Stimulated activated naive CD4-positive, alpha-beta T cell treated with Interleukin-2 at 50 U/mL for 16 hours (primary cell): ENCODE measurements at regions not wholly inside any gene's neighbourhood (a gene's known extent, or its start where the extent isn't known, plus 50 kb on each side); places are given as distances from the start of the nearest gene placed in this dataset.

Experiments
- DNase-seq: peaks from one replicate; lab custom pipeline; 2025; lab: John Stamatoyannopoulos, UW

DNA sequence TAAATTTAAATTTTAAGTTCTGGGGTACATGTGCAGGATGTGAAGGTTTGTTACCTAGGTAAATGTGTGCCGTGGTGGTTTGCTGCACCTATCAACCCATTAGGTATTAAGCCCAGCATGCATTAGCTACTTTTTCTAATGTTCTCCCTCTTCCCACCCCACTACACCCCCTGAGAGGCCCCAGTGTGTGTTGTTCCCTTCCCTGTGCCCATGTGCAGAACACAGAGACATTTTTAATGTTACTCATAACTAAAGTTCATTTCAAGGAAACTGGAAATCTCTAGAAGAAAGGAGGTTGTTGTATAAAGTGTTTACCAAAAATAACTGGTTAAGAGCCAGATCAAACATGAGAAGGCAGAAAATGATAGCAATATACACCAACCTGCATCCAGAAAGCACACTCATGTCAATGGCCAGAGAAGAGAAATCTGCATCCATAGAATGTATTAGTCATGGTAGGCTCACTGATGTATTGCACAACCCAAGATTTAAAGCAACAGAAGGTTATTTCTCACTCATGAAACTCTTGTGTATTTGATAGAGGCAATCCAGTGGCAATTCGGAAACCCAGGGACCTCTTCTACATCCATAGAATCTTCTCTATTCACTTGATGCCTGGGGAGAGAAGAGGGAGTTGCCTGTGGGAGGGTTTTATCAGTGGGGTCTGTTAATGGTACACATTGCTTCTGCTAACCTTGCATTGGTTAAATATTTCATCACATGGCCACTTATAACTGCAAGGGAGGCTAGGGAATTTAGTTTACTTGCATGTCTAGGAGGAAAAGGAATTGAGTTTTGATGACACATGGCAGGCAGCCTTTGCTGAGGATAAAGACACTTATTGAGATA lies 321.9 kb upstream of the RASGRP1 start:
- DNase-seq, result no peak

DNA sequence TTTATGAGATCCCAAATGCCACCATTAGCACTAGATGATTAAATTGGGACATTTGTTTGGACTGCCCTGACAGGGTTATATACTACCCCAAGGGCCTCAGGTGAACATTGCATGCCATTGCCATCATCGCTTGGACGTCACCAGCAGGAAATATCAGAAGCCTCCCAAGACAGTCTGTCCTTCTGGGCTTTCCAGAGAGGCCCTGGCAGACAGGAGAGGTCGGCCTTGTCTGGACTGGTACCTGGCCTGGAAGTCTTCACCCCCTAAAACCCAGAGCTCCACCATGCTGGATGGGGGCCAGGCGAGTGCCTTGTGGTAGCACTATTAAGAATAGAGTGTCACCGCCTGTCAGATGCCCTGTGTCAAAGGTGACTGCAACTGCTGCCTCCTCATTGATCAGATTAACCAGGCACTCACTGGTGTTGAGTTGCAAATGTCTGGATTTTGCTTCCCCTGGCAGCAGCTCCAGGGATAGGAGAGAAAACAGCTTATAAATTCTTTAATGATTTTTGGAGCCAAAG lies 324.1 kb upstream of the RASGRP1 start:
- no peak for DNase-seq

DNA sequence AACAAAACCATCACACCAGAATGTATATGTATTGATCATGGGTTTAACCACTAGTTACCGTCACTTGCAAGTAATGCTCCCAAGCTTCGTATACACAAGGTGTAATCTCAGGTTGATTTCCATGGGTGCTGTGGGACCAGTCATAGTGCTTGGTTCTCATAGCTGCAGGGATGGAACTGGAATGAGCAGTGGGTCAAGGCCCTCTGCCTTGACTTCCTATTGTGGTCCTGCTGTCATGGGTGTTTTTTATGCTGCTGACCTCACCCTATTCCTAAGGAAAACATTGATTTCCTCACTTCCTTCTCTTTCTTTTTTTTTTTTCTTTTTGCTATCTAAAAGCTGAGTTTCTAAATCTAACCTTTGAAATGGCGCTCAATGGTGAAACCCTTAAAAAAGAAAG lies 325.6 kb upstream of the RASGRP1 start:
- no peak for DNase-seq

DNA sequence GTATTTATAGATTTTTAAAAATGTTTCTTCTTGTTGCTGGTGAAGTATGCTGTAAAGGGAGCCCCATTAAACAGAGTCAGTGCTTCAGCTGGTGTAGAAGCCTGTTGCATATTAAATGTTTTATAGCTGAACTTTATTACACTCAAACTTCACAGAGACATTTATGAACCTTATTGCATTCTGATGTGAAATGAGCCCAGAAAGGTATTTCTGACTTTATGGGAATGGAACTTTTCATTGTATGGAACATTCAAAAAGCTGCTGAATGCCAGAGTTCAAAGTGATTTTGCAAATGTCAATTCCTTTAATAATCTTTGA lies 329.3 kb upstream of the RASGRP1 start:
- no peak for DNase-seq

DNA sequence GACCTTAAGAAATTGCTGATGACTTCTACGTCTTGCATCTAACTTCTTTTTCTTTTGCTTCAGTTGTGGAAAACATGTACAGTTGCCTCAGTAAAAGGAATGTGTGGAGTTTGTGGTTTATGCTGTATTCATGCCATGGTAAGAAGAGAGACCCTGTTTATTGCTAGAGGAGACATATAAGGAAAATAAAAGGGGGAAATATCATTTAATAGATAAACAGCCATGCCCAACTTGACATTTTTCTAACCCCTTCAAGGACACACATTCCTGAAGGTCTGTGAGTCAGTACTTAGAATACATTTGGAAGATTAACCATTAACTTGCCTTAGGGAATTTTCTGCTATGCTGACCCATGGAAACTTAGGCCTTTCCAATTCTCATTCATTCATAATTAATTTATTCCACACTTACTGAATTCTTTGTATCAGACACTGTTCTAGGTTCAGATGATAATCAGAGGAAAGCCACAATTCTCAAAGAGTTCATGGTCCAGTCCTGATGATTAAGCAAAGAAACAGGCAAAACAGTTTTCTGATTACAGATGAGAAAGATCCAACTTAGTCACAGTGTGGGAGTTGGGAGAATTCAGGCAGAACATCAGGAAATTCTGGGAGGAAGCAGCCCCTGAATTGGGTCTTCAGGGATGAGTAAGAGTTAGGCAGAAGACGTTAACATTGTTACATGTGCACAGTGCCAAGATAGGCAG lies 329.8 kb upstream of the RASGRP1 start:
- DNase-seq, result no peak

DNA sequence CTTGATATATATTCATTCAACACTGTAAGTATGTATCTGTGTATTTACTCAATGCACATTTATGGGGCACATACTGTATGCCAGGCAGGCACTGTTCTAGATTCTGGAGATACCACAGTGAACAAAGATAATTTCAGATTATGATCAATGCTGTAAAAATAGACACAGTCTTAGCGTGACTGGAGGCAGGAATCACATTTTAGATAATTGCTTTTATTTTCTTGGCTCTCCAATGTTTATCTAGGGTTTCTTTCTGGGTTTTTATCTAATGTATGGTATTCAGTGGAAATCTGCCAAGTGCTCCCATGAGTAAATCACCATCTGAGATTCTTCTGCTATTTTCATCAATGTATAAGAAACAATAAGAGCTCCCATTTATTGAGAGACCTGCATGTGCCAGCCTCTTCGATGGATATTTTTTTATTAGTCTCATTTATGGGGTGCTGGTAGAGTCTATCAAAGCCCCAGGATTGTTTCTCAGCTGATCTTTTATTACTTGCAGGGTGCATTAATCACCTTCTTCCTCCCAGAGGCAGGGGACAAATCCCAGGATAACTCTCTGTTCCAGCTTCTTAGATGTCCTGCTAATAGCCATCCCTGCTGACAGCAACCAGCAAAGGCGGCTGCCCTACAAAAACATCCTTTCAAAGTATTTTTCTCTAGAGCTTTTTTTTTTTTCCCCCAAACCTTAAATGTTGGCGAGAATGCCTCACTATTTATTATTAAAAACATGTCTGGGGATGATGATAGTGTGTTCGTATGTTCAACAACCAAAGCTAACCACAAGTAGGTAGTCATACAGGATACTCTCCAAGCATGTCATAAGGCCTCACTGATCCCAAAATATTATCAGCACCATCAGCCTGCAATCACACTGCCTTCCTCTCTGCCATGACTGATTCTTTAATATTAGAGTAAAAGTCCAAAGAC lies 331.0 kb upstream of the RASGRP1 start:
- no peak for DNase-seq

DNA sequence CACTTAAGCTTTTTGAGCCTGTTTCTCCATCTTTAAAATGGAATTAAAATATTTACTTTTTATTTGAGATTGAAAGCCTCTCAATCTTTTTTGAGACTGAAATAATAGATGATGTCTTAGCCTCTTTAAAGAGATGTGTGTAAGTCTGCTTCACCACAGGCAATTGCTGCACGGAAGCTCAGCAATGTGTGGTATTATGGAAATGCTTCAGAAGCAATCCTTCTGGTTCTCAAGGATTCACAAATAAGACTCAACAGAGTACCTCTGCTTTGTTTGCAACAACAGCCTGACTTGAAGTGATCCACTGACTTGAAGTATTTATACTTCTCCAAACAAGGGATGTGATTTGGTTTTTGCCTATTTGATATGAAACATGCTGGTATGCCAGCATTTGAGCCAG lies 332.0 kb upstream of the RASGRP1 start:
- DNase-seq, result no peak

DNA sequence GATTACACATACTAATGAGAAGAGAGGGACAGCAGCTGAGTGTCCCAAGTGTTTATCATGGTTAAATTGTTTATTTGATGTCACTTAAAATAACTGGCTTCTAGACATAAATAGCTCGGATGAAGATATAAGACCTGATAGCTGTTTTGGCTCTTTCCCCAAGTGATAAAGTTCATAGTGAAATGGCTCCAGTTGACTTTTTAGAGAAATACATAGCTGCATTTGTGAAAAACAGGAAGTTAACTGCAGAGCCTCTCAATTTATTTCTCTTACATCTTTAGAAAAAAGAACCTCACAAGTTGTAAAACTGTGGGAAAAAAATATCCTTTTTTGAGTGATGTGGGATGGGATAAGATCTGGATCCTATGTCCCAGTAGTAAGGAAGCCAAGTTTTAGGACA lies 332.9 kb upstream of the RASGRP1 start:
- DNase-seq, result no peak

DNA sequence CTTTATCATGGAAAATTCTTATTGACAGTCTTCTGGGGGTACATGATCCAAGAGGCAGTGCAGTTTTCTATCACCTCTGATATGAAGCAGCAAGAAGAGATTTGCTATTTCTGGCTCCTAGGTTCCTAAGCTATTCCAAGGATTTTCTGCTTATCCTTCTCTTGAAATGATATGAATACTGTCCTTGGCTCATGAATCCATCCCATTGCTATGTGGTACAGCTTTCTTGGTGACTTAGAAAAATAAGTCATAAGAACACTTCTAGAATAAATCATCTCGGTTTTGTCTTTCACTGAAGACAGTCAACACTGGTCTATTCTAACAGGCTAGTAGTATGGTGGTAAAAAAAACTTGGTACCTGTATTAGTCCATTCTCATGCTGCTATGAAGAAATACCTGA lies 333.6 kb upstream of the RASGRP1 start:
- no peak for DNase-seq

DNA sequence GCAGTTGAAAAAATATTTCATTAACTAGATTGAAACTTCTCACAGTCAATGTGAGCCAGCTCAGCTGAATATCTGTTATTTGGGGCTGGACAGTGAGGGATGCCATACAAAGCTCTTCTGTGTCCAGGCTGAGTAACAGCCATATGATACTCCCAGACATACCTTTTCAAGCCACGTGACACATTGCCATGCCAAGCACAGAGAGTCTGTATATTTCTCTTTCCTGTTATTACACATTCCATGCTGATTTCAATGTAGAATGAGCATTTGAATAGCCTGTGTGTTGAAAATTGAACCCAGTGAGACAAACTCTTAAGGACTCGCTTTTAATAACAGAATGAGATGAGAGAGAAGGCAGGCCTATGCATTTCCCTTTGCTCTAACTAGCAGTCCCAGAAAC lies 334.7 kb upstream of the RASGRP1 start:
- DNase-seq, result no peak

DNA sequence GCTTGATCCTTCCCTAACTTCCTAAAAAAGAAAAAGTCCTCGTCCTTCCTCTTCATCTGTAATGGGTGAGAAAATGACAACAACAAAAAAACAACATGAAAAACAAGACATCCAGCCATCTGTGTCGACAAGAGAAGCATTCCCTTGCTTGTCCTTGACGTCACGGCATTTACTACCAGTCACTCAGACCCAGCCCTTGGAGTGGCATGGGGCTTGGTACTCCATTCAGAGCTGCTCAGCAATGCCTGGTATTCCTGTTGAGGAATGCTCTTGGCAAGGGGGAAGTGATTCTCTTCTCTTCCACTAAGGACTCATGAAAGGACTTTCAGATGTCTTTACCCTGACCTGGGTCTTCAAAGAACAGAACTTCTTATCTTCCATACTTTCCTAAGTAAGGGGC lies 339.7 kb upstream of the RASGRP1 start:
- no peak for DNase-seq

DNA sequence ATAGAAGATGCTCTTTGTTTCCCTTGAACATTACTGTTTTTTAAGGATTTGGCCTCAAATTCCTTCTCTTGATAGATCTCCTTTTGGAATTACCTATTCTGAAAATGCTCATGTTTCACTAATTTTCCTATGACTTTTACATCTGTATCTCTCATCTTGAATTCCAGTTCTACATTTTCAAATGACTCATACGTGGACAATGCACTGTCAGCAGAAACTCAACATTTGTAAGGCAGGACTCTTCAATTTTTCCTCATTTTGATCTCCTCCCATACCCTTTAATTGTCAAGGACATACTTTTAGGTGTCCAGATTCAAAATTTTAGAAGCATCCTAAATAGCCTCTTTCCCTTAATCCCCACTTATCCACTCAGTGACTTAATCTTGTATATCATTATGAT lies 341.0 kb upstream of the RASGRP1 start:
- no peak for DNase-seq

DNA sequence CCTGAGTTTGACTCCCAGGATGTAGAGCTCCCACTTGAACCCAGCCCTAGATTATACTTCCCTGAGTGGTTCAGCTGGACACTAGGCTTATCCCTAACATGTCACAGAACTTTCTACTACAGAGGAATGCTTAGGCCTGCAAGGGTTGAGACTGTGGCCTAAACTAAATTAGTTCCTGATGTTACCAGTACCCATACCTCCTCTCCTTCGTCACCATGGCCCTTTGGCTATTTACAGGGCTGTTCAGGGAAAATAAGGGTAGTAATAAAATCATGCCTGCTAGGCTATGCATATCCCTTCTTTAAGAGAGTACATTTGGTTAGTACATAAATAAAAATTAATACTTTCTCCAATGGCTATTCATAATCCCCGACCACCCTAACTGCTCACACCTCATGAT lies 356.4 kb upstream of the RASGRP1 start:
- no peak for DNase-seq

DNA sequence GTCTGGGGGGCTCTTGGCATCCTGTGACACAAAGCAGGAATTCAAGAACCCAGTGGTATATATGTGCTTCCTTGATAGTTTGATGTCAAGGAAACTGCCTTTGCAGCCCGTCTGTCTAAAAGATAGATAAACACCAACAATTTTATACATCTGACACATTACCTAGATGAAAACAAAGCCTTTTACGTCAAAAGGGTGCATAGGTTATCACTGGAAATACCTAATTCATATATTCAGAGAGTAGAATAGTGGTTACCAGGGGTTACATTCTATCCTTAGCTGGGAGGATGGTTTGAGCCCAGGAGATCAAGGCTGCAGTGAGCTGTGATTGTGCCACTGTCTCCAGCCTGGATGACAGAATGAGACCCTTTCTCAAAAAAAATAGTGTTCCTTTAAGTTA lies 356.9 kb upstream of the RASGRP1 start:
- DNase-seq, result no peak

DNA sequence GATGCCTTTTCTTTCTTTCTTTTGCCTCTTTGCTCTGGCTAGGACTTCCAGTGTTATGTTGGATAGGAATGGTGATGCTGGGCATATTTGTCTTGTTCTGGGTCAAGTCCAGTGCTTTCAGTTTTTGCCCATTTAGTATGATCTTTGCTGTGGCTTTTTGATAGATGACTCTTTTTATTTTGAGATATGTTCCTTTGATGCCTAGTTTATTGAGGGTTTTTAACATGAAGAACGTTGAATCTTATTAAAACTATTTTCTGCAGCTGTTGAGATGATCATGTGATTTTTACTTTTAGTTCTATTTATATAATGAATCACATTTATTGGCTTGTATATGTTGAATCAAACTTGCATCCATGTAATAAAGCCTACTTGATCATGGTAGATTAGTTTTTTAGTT lies 363.8 kb upstream of the RASGRP1 start:
- DNase-seq, result no peak

DNA sequence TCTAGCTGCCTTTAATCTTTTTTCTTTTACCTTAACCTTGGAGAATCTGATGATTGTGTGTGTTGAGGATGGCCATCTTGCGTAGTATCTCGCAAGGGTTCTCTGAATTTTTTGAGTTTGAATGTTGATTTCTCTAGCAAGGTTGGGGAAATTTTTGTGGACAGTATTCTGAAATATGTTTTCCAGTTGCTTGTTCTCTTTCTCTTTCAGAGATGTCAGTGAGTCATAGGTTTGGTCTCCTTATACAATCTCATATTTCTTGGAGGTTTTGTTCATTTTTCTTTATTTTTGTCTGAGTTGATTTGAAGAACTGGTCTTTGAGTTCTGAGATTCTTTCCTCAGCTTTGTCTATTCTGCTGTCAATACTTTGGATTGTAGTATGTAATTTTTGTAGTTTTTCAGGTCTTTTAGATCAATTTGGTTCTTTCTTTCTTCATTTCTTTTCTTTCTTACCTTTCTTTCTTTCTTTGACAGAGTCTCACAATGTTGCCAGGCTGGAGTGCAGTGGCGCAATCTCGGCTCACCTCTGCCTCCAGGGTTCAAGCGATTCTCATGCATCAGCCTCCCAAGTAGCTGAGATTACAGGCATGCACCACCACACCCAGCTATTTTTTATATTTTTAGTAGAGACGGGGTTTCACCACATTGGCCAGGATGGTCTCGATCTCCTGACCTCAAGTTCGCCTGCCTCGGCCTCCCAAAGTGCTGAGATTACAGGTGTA lies 366.4 kb upstream of the RASGRP1 start:
- DNase-seq, result no peak

DNA sequence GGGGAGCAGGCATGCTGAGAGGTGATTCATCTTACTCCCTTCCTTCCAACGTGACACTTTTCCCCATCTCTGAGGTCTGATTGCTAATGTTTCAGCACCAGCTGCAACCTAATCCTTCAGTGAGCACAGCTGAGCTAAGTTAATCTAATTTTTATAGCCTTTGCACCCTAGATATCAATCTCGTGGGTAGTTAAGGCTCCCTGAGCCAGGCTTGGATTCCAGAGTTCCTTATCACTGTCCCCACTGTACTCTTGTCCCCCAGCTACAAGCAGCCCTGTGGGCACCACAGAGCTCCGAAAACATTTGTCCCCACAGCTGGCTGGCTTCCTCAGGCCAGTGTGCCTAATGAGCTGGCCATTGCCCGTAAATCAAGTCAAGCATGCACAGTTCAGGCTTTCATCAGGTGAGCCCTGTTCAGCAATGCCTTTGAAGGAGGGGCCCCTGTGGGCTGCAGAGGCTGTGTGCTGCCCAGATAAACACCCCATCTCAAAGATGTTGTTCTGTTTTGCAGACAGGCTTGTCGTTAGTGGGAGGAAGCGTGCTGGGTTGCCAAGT lies 376.9 kb upstream of the RASGRP1 start:
- DNase-seq, result no peak

DNA sequence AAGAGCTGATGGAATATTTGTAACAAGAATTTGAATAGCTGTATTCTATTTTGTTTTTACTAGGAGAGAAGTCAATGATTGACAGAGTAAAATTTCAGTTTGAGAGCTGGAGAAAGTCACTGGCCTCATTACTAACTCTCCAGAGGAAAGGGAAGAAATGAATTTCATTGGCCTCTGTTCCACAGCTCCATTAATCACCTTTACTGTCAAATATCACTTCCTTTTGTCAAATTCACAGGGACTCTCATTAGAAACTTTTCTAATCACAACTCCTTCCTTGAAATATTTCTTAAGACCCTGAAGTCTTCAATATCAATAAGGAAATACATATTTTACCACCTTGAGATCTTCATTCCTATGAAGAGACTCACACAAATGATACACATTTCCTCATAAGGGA lies 379.9 kb upstream of the RASGRP1 start:
- DNase-seq, result no peak

DNA sequence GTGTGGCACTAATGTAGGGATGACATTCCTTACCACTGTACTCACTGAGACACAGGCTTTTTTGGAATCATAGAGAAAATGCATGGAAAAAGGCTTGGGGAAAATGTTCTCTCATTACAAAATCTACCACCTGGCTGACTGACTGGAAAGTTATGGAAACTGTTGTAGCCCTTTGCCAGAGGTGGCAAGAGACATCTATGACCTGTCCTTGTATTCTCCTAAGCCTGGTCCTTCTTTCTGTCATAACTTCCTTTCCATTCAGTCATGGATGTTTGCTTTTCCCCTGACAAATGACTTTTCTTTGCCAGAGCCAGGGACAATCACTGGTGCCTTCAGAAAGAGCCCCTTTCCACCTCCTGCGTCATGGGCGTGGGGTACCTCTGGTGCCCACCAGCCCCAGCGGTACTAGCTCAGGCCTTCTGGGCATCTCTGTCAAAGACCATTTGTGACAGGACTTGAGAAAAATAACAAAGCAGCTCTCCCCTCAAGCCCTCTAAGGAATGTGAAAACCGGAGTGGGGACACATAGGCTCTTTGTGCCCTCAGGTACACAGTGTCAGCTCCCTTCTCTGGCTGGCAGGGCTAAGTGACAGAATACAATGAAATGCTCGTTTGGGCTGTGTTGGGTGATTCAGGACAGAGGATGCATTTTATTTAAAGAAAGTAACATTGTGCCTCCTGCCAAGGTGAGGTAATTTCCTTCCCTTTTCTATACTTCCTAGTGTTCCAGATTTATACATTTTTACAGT lies 381.1 kb upstream of the RASGRP1 start:
- no peak for DNase-seq

DNA sequence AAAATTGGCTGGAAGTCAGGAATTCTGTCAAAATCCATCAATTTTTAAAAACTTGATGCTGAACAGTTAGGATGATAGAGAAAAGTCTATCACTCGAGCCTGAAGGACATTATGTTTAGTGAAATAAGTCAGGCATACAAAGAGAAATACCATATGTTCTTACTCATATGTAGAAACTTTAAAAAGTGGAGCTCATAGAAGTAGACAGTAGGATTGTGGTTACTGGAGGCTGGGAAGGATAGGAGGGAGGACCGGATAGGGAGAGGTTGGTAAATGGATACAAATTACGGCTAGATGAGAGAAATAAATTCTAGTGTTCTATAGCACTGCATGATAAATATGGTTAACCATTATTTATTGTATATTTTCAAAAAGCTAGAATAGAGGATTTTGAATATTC lies 389.5 kb upstream of the RASGRP1 start:
- DNase-seq, result no peak

DNA sequence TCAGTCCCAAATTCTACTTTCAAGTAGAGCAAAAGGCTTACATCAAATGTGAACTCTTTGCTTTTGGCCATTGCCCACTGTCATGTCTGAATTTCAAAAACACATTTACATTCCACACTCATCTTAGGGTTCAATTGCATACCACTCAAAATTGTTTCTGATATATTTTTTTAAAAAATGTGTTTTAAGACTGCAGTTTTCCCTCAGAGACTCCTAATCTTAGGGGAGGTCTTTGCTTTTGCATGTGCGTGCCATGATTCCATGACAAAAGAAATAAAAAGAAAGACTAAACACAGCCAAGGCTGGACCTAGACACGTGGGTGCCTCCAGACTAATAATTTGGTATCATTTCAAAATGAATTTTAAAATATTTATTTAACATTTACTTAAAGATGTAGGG lies 396.8 kb upstream of the RASGRP1 start:
- DNase-seq, result no peak
